HG03575 (cell line): ENCODE measurements at regions not wholly inside any gene's neighbourhood (a gene's known extent, or its start where the extent isn't known, plus 50 kb on each side); places are given as distances from the start of the nearest gene placed in this dataset.
"Not testable (repeated sequence)": the region's sequence is repeated elsewhere in the genome, so short reads cannot be mapped to it uniquely, and the experiment has no call there.

Source experiments
- ATAC-seq: cut with Tn5 transposase; IDR thresholded peaks from one replicate; pipeline ENCODE4 v1.9.1; 2021; ENCODE audit not compliant: unreplicated experiment, insufficient number of reproducible peaks, low FRiP score; ENCODE audit errors: extremely low read depth

DNA sequence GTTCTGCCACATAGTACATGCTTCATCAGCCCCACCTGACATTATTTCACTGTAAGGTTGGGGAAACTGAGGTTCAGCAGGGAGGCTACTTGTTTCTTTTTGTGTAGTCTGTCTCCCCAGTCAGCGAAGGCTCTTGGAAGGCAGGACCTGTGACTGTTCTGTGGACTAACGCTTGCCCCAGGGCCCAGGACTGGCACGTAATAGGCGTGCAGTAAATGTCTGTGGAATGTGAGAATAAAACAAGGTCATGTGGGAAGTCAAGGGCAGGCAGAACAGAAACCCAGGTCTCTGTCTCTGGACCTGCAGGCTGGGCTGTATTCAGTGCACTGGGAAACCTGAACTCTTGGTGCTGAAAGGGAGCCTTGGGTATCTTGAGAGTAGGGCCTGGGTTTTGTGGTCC, 168.7 kb downstream of the RPS24 start:
- ATAC-seq = no peak

DNA sequence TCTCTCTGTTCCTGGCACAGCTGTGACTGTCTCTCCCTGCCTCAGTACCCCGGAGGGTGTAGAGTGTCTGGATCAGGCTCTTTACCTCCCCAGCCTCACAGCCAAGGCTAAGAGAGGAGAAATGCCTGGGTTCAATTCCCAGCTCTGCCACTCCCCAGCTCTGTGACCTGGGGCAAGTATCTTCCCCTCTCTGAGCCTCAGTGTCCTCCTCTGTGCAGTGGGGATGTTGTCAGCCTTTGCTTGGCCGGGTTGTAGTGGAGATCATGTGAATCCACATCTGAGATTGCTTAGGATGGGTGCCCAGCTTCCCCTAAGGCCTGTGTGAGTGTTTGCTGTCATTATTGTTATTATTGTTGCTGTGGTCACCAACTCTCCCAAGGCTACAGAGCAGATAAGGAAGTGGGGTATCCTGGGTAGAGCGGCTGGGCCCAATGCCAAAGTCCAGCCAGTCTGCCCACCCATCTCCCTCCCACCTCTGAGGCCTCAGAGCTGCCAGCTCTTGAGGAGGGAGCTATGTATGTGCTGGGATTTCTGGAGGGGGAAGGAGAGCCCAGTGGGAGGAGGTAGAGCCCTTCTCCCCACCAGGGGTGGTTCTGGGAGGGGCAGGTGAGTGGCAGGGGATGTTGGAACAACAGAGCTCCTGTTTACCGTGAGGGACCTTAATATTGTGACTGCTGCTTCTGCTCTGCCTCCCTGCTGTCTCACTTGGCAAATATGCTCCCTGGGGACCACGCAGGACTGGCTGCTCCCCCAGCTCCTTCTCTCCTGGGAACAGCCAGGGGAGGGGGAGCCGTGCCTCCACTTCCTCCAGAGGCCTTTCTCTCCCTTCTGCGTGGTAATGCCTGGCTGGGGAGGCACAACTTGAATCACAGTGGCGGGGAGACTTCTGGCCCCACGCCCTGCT, 170.5 kb downstream of the RPS24 start:
- no peak for ATAC-seq

DNA sequence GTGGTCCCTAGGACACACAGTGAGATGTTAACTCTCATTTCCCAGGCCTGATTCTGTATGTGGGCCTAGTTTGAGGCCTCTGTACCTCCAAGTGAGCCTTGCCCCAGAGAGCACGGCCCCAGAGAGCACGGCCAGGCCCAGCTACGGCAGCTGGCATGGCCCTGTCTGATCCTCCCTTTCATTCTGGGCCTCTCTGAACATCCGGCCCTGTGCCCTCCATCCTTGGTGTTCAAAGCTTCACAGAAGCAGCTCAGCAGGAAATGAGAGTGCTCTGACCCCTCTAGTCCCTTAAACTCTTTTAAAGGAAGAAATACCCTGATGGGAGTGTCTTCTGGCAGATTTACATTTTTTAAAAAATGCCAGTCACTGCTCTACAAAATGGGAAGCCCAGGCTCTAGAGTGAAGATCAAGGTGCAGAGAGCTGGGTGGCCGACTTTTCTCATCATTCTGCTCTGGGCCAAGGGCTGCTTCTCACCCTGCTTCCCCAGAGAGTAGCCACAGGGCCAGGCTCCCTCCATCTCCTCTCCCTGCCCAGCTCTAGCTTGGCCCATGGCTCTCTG, 171.9 kb downstream of the RPS24 start:
- no peak for ATAC-seq

DNA sequence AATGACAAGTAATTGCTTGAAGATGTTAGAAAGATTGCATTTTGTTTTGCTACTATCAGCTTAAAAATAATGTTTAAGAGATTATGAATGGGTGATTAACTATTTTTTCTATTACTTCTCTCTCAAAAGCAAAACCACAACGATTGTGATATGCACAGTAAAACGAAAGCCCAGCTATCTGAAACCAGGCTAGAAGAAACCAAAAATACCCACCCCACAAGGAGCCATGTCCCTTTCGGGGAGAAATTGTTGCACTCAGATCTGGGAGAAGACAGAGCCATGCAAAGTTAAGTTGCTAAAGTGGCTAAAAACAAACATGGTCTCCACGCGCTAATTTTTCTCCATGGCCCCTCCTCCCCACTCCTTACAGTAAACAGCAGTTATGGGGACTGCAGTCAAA, 173.6 kb downstream of the RPS24 start:
- no peak for ATAC-seq

DNA sequence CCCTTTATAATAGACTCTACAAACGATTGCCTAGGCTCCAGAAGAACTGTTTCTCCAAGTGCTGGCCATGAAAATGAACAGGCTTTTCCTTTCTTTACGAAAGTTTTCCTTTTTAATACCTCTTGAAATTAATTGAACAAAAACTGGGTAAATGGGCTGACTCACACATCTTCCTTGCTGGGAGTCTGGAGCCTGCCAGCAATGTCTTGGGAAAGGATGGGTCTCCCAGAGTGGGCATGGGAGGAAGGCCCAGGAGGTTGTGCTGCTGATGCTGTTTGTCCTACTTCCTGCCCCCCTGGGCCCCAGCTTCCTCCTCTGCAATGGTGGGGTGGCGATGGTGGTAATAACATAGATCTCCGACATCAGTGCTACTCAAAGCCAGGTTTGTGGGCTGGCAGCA, 174.1 kb downstream of the RPS24 start:
- no peak for ATAC-seq

DNA sequence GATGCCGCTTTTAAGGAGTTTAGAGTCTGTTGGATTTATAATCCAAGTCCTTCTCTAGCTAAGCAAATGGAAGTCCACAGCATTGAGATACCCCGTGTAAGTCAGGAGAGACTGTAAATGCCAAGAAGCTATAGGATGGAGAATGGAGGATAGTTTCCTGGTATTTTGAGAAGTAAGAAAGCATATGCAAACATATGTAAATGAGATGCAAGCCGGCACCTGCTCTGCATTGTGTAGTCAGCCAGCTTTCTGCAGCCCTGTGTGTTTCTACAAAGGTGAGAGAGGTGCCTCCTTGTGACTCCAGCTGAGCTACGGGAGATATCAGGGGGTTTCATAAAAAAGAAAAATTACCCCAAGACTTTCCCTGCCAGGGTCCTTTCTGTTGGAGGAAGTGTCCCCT, 176.3 kb downstream of the RPS24 start:
- ATAC-seq = no peak

DNA sequence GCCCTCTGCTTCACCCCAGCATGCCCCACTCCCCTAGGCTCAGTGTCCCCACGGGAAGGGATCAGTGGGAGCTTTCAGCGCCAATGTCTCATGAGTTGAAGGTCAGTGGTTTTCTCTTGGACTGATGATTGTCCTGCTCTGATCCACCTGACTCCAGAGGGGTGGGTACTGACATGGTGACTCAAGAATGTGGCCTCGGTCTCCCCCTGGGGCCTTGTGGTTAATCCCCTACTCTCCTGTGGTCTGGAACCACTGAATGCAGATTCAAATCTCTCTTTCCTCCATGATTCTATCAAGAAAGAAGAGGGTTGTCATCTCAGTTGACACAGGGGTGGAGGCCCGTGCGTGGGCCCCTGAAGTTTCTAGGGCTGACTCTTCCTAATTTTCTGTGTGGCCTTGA, 176.9 kb downstream of the RPS24 start:
- no peak for ATAC-seq

DNA sequence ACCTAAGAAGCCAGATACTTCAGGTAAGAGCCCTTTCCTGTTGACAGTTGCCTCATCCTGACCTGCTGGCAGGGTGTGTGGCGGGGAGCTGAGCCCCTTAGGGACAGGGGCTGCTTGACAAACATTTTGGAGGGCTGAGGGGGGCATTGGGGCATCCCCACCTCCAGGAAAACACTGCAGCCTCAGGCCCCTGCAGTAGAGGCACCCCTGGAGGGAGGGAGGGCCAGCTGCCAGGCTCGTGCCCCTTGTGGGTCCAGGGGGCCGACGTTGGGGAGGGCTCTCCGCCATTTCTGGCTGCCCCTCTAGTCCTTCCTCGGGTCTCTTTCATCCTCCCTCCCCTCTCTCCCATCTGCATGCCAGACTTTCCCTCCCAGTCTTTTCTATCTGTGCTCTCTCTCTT, 177.3 kb downstream of the RPS24 start:
- ATAC-seq = no peak

DNA sequence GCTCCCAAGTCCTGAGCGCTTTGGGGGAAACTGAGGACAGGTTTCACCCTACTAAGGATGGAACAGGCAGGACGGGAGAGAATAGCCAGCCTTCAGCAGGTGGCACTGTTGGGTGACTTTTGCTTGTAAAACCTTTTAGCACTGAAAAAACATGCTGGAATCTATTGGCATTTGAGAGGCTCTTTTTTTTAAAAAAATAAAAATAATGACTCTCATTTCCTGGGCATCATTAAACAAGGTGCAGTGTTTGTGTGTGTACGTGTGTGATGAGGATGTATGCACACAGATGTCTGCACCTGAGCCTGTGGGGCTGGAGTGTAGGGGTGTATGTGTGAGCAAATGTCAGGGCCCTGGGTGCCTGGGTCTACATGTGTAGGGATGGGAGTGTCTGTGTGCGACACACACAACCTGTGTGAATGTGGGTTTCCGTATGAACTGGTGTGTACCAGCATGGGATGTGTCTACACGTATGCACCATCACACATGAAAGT, 177.9 kb downstream of the RPS24 start:
- no peak for ATAC-seq

DNA sequence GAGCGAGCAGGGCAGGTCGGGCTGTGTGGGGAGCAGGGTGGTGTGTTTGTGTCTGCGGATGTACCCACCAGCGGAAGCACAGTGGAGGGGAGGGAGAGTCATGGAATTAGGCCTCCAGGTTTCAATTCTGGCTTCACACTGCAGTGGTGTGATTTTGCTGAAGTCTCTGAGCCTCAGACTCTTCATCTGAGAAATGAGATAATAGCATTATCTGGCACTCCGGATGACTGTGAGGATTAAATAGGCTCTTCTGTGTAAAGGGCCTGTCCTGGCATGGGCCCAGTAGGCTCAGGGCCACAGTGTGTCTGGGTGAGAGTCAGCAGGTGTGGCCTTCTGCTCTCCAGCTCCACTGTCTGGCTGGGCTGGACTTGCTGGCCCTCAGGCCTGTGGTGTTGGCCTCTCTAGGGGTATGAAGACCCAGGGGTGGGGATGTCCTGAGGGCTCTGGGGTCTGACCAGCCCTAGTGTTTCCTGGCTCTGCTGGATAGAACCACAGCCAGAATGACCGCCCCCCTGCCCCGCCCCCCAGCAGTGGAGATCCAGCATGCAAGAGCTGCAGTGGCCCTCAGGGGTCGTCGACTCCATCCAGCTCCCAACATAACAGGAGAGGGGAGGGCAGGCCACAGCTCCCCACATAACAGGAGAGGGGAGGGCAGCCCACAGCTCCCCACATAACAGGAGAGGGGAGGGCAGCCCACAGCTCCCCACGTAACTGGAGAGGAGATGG, 178.6 kb downstream of the RPS24 start:
- no peak for ATAC-seq

DNA sequence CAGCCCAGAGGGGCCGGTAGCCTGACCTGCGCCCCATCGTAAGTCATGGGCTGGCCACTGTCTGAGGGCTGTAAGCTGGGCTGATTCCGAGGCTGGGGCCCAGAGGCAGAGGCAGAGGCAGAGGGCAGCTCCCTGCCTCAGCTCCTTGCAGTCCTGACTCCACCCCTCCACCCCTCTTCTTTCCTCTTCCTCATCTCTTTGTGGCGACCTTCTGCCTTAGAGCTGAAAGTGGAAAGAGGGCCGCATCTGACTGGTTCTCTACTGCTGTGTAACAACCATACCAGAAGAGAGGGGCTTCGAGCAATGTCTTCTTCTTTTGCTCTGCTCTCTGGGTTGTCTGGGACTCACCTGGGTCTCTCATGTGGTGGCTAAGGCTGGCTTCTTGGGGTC, 179.1 kb downstream of the RPS24 start:
- no peak for ATAC-seq

DNA sequence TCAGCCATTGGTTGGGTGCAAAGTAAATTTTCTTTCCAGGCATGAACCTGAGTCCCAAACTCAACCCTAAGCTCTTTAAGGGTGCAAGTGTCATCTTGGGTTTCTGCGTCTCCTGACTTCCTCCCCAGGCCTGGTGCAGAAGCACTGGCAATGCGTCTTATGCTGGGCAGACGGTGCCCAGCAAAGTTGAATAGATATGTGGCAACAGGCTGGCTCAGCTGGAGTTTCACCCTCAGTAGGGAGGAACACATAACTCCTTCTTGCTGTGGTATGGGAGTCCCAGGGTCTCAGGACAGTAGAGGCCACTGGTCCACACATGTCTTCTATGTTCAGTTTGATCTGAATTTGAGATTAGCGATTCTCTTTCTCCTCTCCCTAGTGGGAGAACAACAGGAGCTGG, 181.3 kb downstream of the RPS24 start:
- ATAC-seq = no peak

DNA sequence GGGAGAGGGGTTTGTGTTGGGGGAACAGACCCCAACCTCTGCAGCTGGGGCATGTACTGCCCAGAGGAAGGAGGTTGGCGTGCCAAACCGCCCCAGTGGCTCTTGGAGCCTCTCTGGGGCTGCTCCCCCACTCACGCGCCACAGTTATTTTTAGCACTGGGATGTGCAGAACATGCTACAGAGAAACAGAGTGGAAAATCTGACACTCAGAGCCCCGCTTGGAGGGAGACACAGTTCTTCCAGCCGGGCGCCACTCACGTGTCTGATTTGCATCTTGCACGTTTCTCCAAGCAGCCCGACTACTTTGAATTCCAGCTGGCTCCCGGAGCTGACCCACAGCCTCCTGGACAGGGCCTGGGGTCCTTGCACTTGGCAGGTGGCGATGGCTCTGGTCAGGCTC, 182.0 kb downstream of the RPS24 start:
- no peak for ATAC-seq

DNA sequence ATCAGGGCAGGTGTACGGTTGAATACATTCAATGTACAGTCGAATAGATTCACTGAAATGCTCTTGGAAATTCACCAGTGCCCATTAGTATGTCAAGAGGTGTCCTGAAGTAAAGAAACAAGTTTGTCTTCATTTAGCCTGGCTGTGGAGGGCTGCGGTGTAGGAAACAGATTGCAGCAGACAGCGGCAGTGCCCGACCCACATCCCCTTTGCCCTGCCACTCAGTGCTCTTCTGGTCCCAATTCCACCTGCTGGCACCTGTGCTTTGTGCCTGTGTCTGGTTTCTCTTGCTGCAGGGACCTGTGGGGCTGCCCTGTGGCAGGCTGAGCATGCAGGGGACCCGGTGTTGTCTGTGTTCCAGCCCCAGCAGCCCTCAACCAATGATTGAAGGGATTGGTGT, 183.7 kb downstream of the RPS24 start:
- ATAC-seq = no peak

DNA sequence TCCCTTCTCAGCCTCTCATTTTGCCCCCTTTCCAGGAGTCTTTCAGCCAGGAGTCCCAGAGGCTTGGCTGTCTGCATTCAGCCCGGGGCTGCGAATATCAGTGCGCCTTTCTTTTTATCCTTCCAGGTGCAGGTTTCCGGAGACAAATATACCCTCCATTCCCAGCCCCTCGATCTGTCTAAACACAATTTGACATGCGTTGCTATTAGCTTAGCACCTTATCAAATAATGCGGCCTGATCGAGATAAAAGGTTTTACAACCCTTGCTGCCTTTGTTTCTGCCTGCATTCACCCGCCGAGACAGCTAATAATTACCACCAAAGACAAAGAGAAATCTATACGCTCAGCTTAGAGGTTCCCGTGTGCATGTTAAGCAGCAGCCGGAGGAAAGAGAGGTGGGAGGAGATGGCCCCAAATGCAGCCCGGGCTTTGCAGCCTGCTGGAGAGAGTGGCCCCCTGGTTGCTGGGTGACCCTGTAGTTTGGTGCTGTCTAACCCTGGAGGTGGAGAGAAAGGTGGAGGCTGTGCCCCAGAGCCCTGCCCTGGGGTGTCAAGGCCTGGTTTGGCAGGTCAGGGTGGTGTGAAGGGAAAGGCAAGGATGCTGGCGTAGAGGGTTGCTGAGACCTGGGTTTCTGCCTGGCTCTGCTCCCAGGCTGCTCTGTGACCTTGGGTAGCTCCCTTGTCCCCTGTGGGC, 185.3 kb downstream of the RPS24 start:
- no peak for ATAC-seq

DNA sequence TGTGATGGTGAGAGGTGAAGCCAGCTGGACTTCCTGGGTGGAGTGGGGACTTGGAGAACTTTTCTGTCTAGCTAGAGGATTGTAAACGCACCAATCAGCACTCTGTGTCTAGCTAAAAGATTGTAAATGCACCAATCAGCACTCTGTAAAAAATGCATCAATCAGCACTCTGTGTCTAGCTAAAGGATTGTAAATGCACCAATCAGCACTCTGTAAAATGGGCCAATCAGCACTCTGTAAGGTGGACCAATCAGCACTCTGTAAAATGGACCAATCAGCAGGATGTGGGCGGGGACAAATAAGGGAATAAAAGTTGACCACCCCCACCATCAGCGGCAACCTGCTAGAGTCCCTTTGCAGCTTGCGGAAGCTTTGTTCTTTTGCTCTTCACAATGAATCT, 185.9 kb downstream of the RPS24 start:
- ATAC-seq = not testable (repeated sequence)

DNA sequence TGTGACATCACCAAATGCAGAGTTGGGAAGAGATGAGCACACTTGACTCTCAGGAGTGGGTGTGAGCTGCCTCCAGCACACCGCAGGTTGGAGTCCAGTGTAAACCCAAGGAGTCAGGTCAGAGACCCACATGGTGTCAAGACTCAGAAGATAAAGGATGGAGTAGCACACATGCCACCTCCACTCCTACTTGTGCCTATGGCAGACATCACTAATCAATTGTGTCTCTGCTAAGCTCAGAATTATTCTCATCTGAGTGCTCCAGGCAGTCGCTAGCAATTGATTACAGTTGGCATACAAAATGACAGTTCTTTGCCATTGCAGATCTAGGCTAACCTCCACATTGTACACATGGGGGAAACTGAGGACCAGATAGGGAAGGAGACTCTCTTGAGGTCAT, 187.1 kb downstream of the RPS24 start:
- no peak for ATAC-seq

DNA sequence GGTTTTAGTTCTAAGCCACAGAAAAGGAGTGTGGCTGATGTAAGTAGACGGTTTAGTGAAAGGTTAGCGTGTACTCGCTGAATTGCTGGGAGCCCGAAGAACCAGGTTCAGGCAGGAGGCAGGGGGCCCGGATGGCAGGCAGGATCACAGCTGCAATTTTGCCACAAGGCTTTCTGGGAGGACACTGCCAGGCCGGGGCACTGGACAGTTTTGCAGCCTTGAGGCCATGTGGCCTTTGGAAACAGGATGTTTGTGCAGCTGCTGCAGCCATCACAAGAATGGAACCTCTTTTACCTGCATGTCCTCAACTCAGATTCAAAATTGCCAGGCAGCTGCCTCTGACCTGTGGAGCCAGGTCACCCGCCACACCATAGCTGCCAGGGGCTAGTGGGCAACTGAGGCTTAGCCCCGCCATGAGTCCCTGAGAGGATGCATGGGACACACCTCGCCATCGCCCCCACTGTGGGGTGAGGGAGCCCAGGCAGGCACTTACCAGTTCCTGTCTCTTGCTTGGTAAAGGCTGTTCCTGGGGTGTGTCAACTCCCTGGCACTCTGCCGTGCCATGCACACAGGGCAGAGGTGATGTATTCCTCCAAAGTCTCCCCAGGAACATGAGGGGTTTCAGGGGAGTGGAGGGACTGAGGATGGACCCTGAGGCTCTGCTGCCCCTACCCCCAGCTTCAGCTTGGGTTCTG, 188.6 kb downstream of the RPS24 start:
- ATAC-seq = no peak

DNA sequence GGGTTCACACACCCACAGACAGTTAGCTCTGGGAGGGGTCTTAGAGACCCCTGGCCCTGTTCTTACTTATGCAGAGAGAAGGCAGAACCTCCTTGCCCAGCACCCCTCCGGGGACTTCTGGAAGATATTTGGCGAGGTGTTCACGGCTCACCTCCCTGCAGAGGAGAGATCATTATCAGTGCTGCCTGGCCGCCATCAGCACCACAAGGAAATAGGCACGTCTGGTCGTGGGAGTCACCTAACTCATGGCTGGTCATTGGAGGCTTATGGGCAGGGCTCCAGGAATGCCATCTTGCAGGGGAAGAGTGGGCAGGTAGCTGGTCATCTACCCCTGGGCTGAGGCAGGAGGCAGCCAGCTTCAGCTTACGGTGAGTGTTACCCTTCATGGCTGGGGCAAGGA, 189.4 kb downstream of the RPS24 start:
- ATAC-seq = no peak
